ENCODE measurements at regions not wholly inside any gene's neighbourhood (a gene's known extent, or its start where the extent isn't known, plus 50 kb on each side); places are given as distances from the start of the nearest gene placed in this dataset.

DNA sequence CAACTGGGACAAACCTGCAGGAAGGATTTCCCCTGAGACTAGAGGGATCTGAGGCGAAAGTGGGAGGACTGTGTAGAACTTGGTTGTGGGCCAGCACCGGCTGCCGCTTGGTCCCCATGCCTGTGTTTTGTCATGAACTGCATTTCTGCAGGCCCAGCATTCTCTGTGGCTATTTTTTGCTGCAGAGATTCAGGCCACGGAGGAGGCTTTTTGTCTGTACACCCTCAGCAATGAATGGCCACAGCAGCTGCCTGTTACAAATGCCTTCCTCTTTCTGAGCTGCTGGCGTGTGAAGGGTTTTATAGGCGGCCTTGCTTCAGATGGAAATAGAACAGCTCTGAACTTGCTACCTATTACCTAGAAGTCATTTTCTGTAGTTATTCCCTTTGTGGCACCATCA lies 164.4 kb downstream of the SH2D4B start:
- BruUV-seq (replicated peaks), result no TSS peak
- intact Hi-C loops (cut with micrococcal nuclease; ENCODE audit: unreplicated experiment), result no loop called here
- DNase-seq (ENCODE audit: low spot score) (no peak), FAIRE-seq (no peak), ATAC-seq (no peak)
- Histone ChIP-seq H4K20me1 (ENCODE audit: insufficient read depth, low read length) (no peaks in the 10 kb centered on the region), H3K9me3 (ENCODE audit: low read length) (no peaks in the 10 kb centered on the region), H3K4me2 (ENCODE audit: low read depth, low read length) (no peak overlapping the region), H3K4me1 (ENCODE audit: insufficient read depth, low read length) (no peaks in the 10 kb centered on the region), H3K9ac (ENCODE audit: insufficient read depth, low read depth, low read length) (no peak overlapping the region), H3K79me2 (ENCODE audit: insufficient read depth, low read length) (no peaks in the 10 kb centered on the region), H3K4me3 (replicated peaks in 1 of 3; ENCODE audit: insufficient read depth in 1 of 3, low read depth in 2 of 3, low read length in 3 of 3) (no peak overlapping the region), H2AFZ (ENCODE audit: low read length) (no peak overlapping the region), H3K36me3 (replicated peaks in 1 of 2; ENCODE audit: control insufficient read depth in 1 of 2, insufficient read depth in 2 of 2, low read length in 2 of 2) (no peaks in the 10 kb centered on the region), H3K27ac (ENCODE audit: extremely low read length, insufficient read depth, low read length) (no peak overlapping the region), H3K27me3 (ENCODE audit: control insufficient read depth in 1 of 2, insufficient read depth in 2 of 2, low read length in 2 of 2) (no peaks in the 10 kb centered on the region; a peak in 1 of 5 replicates)
- POLR2A ChIA-PET, result no interaction called here
- CTCF ChIA-PET (ENCODE audit: low intra/inter-chr PET ratio, low total read pairs), result no interaction called here
- in situ Hi-C loops (cut with HindIII; ENCODE audit: extremely low pct_ligation_motif_present, low pct_unique_long_range_greater_than_20kb), result loop anchor here (5.0 kb wide), 1 partner anchor 220 kb away; no protein-coding TSS in a partner anchor
- WGBS (ENCODE audit: low lambda C conversion rate), result 29% methylated on average over 4 of the region's 6 CpGs
- no peak for TF ChIP-seq REL (CRISPR knock-in tag; conservative IDR thresholded peaks at IDR 0.05)
- TF ChIP-seq ZNF576 (CRISPR knock-in tag; IDR thresholded peaks at IDR 0.05), result no peak
- TF ChIP-seq POLR2AphosphoS2 (IDR thresholded peaks at IDR 0.05; ENCODE audit: low read depth, low read length), result no peak
- TF ChIP-seq, protein P1, sequence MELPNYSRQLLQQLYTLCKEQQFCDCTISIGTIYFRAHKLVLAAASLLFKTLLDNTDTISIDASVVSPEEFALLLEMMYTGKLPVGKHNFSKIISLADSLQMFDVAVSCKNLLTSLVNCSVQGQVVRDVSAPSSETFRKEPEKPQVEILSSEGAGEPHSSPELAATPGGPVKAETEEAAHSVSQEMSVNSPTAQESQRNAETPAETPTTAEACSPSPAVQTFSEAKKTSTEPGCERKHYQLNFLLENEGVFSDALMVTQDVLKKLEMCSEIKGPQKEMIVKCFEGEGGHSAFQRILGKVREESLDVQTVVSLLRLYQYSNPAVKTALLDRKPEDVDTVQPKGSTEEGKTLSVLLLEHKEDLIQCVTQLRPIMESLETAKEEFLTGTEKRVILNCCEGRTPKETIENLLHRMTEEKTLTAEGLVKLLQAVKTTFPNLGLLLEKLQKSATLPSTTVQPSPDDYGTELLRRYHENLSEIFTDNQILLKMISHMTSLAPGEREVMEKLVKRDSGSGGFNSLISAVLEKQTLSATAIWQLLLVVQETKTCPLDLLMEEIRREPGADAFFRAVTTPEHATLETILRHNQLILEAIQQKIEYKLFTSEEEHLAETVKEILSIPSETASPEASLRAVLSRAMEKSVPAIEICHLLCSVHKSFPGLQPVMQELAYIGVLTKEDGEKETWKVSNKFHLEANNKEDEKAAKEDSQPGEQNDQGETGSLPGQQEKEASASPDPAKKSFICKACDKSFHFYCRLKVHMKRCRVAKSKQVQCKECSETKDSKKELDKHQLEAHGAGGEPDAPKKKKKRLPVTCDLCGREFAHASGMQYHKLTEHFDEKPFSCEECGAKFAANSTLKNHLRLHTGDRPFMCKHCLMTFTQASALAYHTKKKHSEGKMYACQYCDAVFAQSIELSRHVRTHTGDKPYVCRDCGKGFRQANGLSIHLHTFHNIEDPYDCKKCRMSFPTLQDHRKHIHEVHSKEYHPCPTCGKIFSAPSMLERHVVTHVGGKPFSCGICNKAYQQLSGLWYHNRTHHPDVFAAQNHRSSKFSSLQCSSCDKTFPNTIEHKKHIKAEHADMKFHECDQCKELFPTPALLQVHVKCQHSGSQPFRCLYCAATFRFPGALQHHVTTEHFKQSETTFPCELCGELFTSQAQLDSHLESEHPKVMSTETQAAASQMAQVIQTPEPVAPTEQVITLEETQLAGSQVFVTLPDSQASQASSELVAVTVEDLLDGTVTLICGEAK (IDR thresholded peaks at IDR 0.05), result no peak
- TF ChIP-seq, protein P1 (CRISPR knock-in tag; IDR thresholded peaks at IDR 0.05), result no peak
- TF ChIP-seq MYPOP (CRISPR knock-in tag; IDR thresholded peaks at IDR 0.05), result no peak
- no peak for TF ChIP-seq ZNF619 (CRISPR knock-in tag; IDR thresholded peaks at IDR 0.05)
- no peak for TF ChIP-seq HDAC1 (CRISPR knock-in tag; IDR thresholded peaks at IDR 0.05)
- TF ChIP-seq, protein P2, sequence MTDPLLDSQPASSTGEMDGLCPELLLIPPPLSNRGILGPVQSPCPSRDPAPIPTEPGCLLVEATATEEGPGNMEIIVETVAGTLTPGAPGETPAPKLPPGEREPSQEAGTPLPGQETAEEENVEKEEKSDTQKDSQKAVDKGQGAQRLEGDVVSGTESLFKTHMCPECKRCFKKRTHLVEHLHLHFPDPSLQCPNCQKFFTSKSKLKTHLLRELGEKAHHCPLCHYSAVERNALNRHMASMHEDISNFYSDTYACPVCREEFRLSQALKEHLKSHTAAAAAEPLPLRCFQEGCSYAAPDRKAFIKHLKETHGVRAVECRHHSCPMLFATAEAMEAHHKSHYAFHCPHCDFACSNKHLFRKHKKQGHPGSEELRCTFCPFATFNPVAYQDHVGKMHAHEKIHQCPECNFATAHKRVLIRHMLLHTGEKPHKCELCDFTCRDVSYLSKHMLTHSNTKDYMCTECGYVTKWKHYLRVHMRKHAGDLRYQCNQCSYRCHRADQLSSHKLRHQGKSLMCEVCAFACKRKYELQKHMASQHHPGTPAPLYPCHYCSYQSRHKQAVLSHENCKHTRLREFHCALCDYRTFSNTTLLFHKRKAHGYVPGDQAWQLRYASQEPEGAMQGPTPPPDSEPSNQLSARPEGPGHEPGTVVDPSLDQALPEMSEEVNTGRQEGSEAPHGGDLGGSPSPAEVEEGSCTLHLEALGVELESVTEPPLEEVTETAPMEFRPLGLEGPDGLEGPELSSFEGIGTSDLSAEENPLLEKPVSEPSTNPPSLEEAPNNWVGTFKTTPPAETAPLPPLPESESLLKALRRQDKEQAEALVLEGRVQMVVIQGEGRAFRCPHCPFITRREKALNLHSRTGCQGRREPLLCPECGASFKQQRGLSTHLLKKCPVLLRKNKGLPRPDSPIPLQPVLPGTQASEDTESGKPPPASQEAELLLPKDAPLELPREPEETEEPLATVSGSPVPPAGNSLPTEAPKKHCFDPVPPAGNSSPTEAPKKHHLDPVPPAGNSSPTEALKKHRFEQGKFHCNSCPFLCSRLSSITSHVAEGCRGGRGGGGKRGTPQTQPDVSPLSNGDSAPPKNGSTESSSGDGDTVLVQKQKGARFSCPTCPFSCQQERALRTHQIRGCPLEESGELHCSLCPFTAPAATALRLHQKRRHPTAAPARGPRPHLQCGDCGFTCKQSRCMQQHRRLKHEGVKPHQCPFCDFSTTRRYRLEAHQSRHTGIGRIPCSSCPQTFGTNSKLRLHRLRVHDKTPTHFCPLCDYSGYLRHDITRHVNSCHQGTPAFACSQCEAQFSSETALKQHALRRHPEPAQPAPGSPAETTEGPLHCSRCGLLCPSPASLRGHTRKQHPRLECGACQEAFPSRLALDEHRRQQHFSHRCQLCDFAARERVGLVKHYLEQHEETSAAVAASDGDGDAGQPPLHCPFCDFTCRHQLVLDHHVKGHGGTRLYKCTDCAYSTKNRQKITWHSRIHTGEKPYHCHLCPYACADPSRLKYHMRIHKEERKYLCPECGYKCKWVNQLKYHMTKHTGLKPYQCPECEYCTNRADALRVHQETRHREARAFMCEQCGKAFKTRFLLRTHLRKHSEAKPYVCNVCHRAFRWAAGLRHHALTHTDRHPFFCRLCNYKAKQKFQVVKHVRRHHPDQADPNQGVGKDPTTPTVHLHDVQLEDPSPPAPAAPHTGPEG (CRISPR knock-in tag; IDR thresholded peaks at IDR 0.05), result no peak

Data from HepG2 (cell line).